WI38 (cell line): ENCODE measurements at regions not wholly inside any gene's neighbourhood (a gene's known extent, or its start where the extent isn't known, plus 50 kb on each side); places are given as distances from the start of the nearest gene placed in this dataset.

Experiments used
- H3K4me3 ChIP-seq: 2 replicates; pipeline ENCODE4 v1.5.1; 2011; ENCODE audit warnings: low read depth, mild to moderate bottlenecking, control low read depth, low read length
- TF ChIP-seq, protein P1 (sequence below): IDR thresholded peaks from 2 replicates; pipeline ENCODE4 v1.5.1; 2012; ENCODE audit warnings: low read depth, mild to moderate bottlenecking, control low read depth, low read length

DNA sequence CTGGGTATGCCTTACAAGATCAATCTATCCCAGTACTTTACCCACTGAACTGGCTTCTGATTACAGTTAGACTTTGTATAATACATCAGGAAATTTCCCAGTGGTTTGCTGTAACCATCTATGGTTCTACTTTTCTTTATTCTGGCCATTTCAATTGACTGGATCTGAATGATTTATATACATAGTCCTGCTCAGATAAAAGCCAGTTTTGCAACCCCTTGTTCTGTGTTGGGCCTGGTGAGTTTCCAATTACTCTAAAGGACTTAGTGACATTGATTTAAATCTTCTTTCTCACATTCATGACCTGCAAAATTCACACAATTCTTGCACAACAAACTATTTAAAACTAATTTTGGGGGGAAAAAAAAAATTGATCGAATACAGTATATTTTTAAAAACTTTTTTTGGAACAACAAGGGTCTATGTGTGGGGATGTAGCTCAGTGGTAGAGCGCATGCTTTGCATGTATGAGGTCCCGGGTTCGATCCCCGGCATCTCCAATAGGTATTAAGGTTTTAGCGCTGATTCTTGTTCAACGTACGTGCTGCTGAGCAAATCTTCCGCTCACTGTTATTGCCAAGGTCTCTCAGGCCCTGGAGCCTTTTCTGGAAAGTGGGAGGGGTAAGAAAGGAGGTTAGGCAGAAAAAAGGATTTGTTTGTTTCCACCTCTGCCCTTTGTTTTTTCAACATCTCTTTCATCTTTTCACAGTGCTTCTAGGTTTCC lies 117.5 kb downstream of the GPX5 start:
- TF ChIP-seq, protein P1, sequence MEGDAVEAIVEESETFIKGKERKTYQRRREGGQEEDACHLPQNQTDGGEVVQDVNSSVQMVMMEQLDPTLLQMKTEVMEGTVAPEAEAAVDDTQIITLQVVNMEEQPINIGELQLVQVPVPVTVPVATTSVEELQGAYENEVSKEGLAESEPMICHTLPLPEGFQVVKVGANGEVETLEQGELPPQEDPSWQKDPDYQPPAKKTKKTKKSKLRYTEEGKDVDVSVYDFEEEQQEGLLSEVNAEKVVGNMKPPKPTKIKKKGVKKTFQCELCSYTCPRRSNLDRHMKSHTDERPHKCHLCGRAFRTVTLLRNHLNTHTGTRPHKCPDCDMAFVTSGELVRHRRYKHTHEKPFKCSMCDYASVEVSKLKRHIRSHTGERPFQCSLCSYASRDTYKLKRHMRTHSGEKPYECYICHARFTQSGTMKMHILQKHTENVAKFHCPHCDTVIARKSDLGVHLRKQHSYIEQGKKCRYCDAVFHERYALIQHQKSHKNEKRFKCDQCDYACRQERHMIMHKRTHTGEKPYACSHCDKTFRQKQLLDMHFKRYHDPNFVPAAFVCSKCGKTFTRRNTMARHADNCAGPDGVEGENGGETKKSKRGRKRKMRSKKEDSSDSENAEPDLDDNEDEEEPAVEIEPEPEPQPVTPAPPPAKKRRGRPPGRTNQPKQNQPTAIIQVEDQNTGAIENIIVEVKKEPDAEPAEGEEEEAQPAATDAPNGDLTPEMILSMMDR, result no peak
- no peak overlapping the region for H3K4me3 ChIP-seq

DNA sequence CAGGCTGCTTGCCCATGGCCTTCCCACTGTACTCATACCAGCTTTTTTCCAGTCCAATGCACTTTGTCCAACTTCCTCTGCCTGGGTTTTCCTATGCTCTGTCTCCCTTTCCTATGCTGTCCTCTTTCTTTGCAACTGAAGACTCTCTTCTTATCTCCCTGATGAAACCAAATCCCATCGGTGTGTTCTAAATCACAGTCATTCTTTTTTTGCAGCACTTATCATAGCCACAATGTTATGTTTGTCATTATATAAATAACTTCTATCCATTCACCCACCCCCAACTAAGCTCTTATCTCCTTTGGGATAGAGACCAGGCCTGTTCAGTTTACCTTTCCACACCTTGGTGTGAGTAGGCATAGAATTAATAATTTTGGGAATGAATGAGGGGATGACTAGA lies 121.0 kb downstream of the GPX5 start:
- no peak overlapping the region for H3K4me3 ChIP-seq
- TF ChIP-seq, protein P1, result no peak

DNA sequence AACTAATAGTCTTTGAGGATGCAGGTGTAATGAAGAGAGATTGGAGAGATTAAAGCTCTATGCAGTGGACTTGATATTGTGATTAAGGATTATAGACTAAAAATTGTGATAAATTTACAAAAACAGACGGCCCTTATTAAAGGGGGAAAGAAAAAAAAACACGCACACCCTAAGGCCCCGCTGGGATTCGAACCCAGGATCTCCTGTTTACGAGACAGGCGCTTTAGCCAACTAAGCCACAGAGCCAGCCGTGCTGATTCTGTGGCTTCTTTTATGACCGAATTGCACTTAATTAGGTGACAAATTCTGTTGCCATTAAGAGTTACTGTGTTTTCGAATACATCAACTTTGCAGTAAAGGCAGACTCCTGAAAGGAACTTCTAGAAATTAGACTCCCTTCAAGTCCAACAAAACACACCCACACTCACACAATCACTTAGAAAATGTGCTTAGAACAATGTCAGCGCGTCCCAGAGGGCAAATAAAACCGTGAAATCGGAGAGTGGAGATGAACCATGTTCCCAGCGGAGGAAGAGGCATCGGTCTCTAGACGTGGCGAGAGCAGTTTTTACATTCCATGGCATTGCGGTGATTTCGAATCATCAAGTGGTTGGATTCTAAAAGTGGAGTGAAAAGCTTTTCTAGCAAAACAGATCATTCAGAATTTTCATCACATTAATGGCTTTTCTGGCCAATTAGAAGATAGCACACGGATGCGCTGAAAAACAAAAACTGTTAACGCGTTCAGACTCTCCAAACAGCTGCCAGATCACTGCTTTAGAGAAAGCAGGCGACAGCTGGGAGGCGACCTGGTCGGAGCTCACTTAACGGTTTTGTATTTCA lies 122.6 kb downstream of the GPX5 start:
- peak overlapping the region; percentile 71 for H3K4me3 ChIP-seq
- TF ChIP-seq, protein P1, result no peak

DNA sequence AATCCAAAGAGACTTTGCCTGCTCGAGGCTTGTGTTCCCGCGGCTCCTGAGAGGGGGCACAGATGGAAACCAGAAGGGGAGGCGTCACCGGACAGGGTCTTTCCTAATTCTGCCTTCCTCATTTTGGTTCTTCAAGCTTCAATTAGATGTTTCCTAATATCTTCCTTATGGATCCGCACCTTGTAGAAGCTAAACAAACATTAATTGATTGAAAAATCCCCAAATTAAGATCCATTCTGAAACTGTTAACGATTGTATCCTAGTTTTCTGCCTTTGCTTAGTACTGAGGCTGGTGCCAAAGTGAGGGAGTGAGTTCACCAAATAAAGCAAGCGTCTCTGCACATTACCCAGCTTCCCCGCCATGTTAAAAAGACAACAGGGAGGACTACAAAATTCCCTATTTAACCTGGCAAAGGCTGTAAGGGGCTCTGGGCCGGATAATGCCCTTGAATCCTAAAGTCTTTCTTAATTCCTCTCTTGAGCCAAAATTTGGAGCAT lies 123.2 kb downstream of the GPX5 start:
- peak overlapping the region; percentile 71 for H3K4me3 ChIP-seq

DNA sequence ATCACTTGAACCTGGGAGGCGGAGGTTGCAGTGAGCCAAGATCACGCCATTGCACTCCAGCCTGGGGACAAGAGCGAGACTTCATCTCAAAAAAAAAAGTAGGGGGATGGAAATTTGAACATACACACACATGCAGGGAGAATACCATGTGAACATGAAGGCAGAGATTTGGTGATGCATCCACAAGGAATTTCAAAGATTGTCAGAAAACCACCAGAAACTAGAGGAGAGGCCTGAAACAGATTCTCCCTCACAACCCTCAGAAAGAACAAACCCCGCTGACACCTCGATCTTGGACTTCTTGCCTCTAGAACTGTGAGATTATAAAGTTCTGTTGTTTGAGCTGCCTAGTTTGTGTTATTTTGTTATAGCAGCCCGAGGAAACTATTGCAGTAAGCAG lies 125.5 kb downstream of the GPX5 start:
- TF ChIP-seq, protein P1, result no peak
- no peak overlapping the region for H3K4me3 ChIP-seq

More for the DNA sequence above, 123.2 kb downstream of the GPX5 start:
- TF ChIP-seq, protein P1, result no peak

DNA sequence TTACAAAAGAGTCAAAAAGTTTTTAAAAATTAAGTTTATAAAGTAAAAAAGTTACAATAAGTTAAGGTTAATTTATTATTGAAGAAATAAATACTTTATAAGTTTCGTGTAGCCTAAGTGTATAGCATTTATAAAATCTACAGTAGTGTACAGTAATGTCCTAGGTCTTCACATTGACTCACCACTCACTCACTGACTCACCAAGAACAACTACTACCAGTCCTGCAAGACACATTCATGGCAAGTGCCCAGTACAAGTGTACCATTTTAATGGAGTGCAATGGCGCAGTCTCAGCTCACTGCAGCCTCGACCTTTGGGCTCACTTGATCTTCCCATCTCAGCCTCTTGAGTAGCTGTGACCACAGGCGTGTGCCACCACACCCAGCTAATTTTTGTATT lies 128.2 kb downstream of the GPX5 start:
- no peak overlapping the region for H3K4me3 ChIP-seq
- TF ChIP-seq, protein P1, result no peak

DNA sequence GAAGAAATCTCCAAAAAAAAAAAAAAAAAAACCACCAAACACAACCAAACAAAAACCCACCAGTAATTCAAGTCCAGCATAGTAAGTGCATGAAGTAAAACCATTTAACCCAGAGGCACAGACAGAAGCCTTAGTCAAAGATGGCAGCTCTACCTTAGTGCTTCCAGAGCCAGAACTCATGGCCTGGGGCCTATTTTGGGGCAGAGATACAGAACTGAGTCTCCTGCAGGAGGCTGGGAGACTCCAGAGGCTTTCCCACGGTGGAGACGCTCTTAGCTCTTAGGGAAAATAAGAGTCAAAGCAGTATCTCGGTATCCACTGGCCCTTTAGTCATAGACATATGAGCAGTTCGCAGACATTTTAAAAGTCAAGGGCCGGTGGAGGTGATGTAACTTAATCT lies 129.5 kb downstream of the GPX5 start:
- no peak overlapping the region for H3K4me3 ChIP-seq
- TF ChIP-seq, protein P1, result no peak
